Kidney (tissue), 13 donors: ENCODE measurements at regions not wholly inside any gene's neighbourhood (a gene's known extent, or its start where the extent isn't known, plus 50 kb on each side); places are given as distances from the start of the nearest gene placed in this dataset.

ENCODE experiments used
- DNase-seq, 5 donors: peaks; one replicate each; pipeline ENCODE4 v3.0.0-alpha.2; 2013 to 2020
- FAIRE-seq: peaks from 2 replicates; lab custom pipeline; 2012; peaks lifted over from hg19 to GRCh38; lab: Jason Lieb, UNC
- H3K27ac ChIP-seq, 2 donors: one replicate each; pipeline ENCODE4 v1.7.0; 2013; ENCODE audit warnings: low read depth in 2 of 2, low read length in 2 of 2, inconsistent platforms in 1 of 2
- H3K27me3 ChIP-seq: one replicate; pipeline ENCODE4 v1.7.1; 2013; ENCODE audit warnings: low read length, inconsistent platforms; ENCODE audit not compliant: control insufficient read depth, insufficient read depth
- H3K36me3 ChIP-seq, 3 donors: one replicate each; pipeline versions ENCODE4 v1.7.0 to v1.7.1; 2013; ENCODE audit warnings: low read length in 3 of 3, control low read depth in 1 of 3, inconsistent platforms in 1 of 3; ENCODE audit not compliant: insufficient read depth in 3 of 3, control insufficient read depth in 2 of 3
- H3K4me1 ChIP-seq, 3 donors: one replicate each; pipeline versions ENCODE4 v1.7.0 to v1.7.1; 2013; ENCODE audit warnings: low read length in 3 of 3, inconsistent platforms in 1 of 3, low read depth in 1 of 3; ENCODE audit not compliant: control insufficient read depth in 2 of 3, insufficient read depth in 2 of 3
- H3K4me3 ChIP-seq, 3 donors: one replicate each; pipeline versions ENCODE4 v1.7.0 to v1.8.1; 2013; ENCODE audit warnings: low read length in 3 of 3, control low read depth in 1 of 3, inconsistent platforms in 1 of 3
- H3K9ac ChIP-seq, 3 donors: one replicate each; pipeline versions ENCODE4 v1.7.0 to v1.7.1; 2013; ENCODE audit warnings: low read length in 3 of 3, control low read depth in 1 of 3, inconsistent platforms in 1 of 3
- H3K9me3 ChIP-seq, 3 donors: one replicate each; pipeline versions ENCODE4 v1.7.0 to v1.7.1; 2013; ENCODE audit warnings: low read length in 3 of 3, control low read depth in 1 of 3, inconsistent platforms in 1 of 3; ENCODE audit not compliant: control insufficient read depth in 2 of 3, insufficient read depth in 1 of 3
- CTCF ChIP-seq: IDR thresholded peaks from 3 replicates; pipeline ENCODE4 v1.5.1; 2012; ENCODE audit warnings: mild to moderate bottlenecking, moderate library complexity, borderline replicate concordance; ENCODE audit not compliant: insufficient read depth; ENCODE audit errors: extremely low read depth
- intact Hi-C: fragments of 100-400 bp; cut with DNase I; formaldehyde crosslinking; loops from one replicate; pipeline ENCODE4 v1.11.1; 2022
- donor health status: control.
- donor health status: control.
- donor health status: control.
- donor health status: control.
- donor health status: control.
- donor health status: DM: yes; HTN: yes; CAD: no.
- donor health status: Normal renal cell carcinoma (clear cell type).

- H3K4me3 ChIP-seq: no peak overlapping the region
- H3K9me3 ChIP-seq: no peaks in the 10 kb centered on the region
- TF ChIP-seq CTCF: no peak
- H3K27me3 ChIP-seq: no peaks in the 10 kb centered on the region
- intact Hi-C loops: no loop called here
- H3K36me3 ChIP-seq: no peaks in the 10 kb centered on the region
- FAIRE-seq (no peak), DNase-seq (no peak)
- H3K9ac ChIP-seq: no peak overlapping the region
- no peaks in the 10 kb centered on the region for H3K4me1 ChIP-seq
- no peak overlapping the region for H3K27ac ChIP-seq
Measured at GRCh38 chr2:40751981-40752380, 300.1 kb upstream of the SLC8A1 start.

DNA sequence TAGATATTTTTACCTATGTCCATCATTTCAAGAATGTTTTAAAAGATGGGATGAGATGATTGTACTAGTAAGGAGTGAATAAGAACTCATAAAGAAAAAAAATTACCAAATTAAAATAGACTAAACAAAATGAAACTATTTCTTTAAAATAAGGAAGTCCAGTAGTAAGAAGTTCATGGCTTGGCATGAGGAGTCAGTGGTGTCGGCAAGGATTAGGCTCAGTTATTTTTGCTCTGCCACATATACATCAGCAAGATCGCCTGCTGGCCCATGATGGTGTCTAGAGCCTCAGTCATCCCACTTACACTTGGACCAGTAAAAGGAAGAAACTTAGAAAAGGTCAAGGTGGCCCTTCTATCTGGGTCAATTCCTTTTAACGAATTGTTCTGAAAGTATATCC, 300.9 kb upstream of the SLC8A1 start:
- H3K9ac ChIP-seq: no peak overlapping the region
- TF ChIP-seq CTCF: no peak
- H3K4me3 ChIP-seq: no peak overlapping the region
- no peak for FAIRE-seq
- no peaks in the 10 kb centered on the region for H3K27me3 ChIP-seq
- intact Hi-C loops: no loop called here
- H3K4me1 ChIP-seq: no peaks in the 10 kb centered on the region
- DNase-seq: no peak
- H3K9me3 ChIP-seq: no peaks in the 10 kb centered on the region
- no peaks in the 10 kb centered on the region for H3K36me3 ChIP-seq
- H3K27ac ChIP-seq: no peak overlapping the region

GRCh38 chr2:40754912-40755311, 303.0 kb upstream of the SLC8A1 start:
- H3K27me3 ChIP-seq: no peaks in the 10 kb centered on the region
- intact Hi-C loops: no loop called here
- H3K27ac ChIP-seq: no peak overlapping the region
- H3K4me1 ChIP-seq: peaks cover 0 to 2% (median 0%) of the 10 kb centered on the region in 3 donors
- H3K4me3 ChIP-seq: no peak overlapping the region
- H3K36me3 ChIP-seq: no peaks in the 10 kb centered on the region
- TF ChIP-seq CTCF: no peak
- DNase-seq: no peak
- no peak overlapping the region for H3K9ac ChIP-seq
- FAIRE-seq: no peak
- no peaks in the 10 kb centered on the region for H3K9me3 ChIP-seq
